Heart left ventricle (tissue), 13 donors: ENCODE measurements at regions not wholly inside any gene's neighbourhood (a gene's known extent, or its start where the extent isn't known, plus 50 kb on each side); places are given as distances from the start of the nearest gene placed in this dataset.

Source experiments
- POLR2A ChIP-seq, 2 donors: fragments of 450-650 bp; IDR thresholded peaks; one replicate each; pipeline ENCODE4 v1.6.1; 2017; ENCODE audit warnings: antibody characterized with exemption in 2 of 2, mild to moderate bottlenecking in 2 of 2, moderate library complexity in 2 of 2
- TF ChIP-seq, protein P1 (sequence below), 12 donors: fragments of 200-600 bp; sonication (generic) in 4 of 12; IDR thresholded peaks; one replicate each; pipeline versions ENCODE4 v1.5.0 to v1.8.0; 2018 to 2022; ENCODE audit warnings: antibody characterized with exemption in 12 of 12, mild to moderate bottlenecking in 5 of 12
- donor health status: ischemic (EF 13 %, LVEDD 7.1; RV severe dilation, severe dysfunction).
- donor health status: DM: no; HTN: yes; CAD: no.
- donor health status: DM: no; HTN: no; CAD: no.
- donor health status: ischemic (EF 25% LVEDD 6.9; RV normal size, moderate dysfunction).
- donor health status: ischemic (EF 25% LVEDD 5.7; RV mildly dilated, moderate dysfunction).
- donor health status: ischemic (EF 35%, LVEDD 5.7; RV mildly dilated, moderate dysfunction).
- donor health status: nonischemic (EF 11% LVEDD 7.7; RV severe dilation, severe dysfunction).
- donor health status: DM: yes; HTN: yes; CAD: no.
- donor health status: PGD.
- donor health status: ischemic (EF 29% LVEDD 5.4; RV normal size, mild dysfunction).
- donor health status: nonischemic (EF 23%, LVEDD 6.1; RV moderate dilation, normal function).

DNA sequence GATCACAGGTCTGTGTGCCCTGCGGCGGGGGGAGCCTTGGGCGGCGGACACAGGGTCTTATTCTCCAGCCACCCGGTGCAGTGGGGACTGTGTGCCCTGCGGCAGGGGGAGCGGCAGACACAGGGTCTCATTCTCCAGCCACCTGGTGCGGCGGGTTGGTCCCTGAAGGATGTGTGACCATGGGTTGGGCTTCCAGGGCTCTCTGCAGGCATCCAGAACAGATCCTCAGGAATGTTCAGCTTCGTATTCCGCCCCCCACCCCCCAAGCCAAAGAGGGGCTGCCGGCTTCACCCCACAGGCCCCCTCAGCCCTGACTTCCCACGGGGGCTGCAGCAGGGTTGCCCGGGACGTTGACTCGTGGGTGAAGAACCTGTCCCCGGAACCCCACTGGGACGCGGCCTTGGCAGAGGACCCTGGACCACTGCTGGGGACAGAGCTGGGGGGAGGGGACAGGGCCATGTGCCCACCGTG lies 154.5 kb upstream of the PPP2R2D start:
- TF ChIP-seq, protein P1, sequence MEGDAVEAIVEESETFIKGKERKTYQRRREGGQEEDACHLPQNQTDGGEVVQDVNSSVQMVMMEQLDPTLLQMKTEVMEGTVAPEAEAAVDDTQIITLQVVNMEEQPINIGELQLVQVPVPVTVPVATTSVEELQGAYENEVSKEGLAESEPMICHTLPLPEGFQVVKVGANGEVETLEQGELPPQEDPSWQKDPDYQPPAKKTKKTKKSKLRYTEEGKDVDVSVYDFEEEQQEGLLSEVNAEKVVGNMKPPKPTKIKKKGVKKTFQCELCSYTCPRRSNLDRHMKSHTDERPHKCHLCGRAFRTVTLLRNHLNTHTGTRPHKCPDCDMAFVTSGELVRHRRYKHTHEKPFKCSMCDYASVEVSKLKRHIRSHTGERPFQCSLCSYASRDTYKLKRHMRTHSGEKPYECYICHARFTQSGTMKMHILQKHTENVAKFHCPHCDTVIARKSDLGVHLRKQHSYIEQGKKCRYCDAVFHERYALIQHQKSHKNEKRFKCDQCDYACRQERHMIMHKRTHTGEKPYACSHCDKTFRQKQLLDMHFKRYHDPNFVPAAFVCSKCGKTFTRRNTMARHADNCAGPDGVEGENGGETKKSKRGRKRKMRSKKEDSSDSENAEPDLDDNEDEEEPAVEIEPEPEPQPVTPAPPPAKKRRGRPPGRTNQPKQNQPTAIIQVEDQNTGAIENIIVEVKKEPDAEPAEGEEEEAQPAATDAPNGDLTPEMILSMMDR (IDR thresholded peaks at IDR 0.05) = no peak
- TF ChIP-seq POLR2A (IDR thresholded peaks at IDR 0.05) = no peak
